ENCODE measurements at regions not wholly inside any gene's neighbourhood (a gene's known extent, or its start where the extent isn't known, plus 50 kb on each side); places are given as distances from the start of the nearest gene placed in this dataset.

GRCh38 chrX:131741103-131741581 is 197.3 kb downstream of the OR13H1 start:
- no peak for TF ChIP-seq CTCF (IDR thresholded peaks at IDR 0.05; ENCODE audit: low read depth, low read length)
- DNase-seq (ENCODE audit: low read depth in 2 of 2) = no peak
- H3K4me3 ChIP-seq (replicated peaks in 1 of 2; ENCODE audit: low read depth in 2 of 2, low read length in 2 of 2) = no peak overlapping the region

GRCh38 chrX:131745942-131746489 is 202.1 kb downstream of the OR13H1 start:
- DNase-seq (ENCODE audit: low read depth in 2 of 2) = no peak
- H3K4me3 ChIP-seq (replicated peaks in 1 of 2; ENCODE audit: low read depth in 2 of 2, low read length in 2 of 2) = no peak overlapping the region
- no peak for TF ChIP-seq CTCF (IDR thresholded peaks at IDR 0.05; ENCODE audit: low read depth, low read length)

- DNase-seq (ENCODE audit: low read depth in 2 of 2) = no peak
Observed at GRCh38 chrX:131746491-131746968, 202.7 kb downstream of the OR13H1 start.

GRCh38 chrX:131747173-131747572 is 203.3 kb downstream of the OR13H1 start:
- no peak overlapping the region for H3K4me3 ChIP-seq (replicated peaks in 1 of 2; ENCODE audit: low read depth in 2 of 2, low read length in 2 of 2)
- TF ChIP-seq CTCF (IDR thresholded peaks at IDR 0.05; ENCODE audit: low read depth, low read length) = no peak
- DNase-seq (ENCODE audit: low read depth in 2 of 2) = no peak

More at GRCh38 chrX:131746491-131746968, 202.7 kb downstream of the OR13H1 start:
- no peak overlapping the region for H3K4me3 ChIP-seq (replicated peaks in 1 of 2; ENCODE audit: low read depth in 2 of 2, low read length in 2 of 2)
- no peak for TF ChIP-seq CTCF (IDR thresholded peaks at IDR 0.05; ENCODE audit: low read depth, low read length)

- TF ChIP-seq CTCF (IDR thresholded peaks at IDR 0.05; ENCODE audit: low read depth, low read length) = no peak
- no peak overlapping the region for H3K4me3 ChIP-seq (replicated peaks in 1 of 2; ENCODE audit: low read depth in 2 of 2, low read length in 2 of 2)
- DNase-seq (ENCODE audit: low read depth in 2 of 2) = no peak
Observed at GRCh38 chrX:131752493-131753198, 208.8 kb downstream of the OR13H1 start.

GRCh38 chrX:131762802-131763234 is 218.9 kb downstream of the OR13H1 start:
- H3K4me3 ChIP-seq (replicated peaks in 1 of 2; ENCODE audit: low read depth in 2 of 2, low read length in 2 of 2) = no peak overlapping the region
- DNase-seq (ENCODE audit: low read depth in 2 of 2) = no peak
- TF ChIP-seq CTCF (IDR thresholded peaks at IDR 0.05; ENCODE audit: low read depth, low read length) = no peak

Measured in cardiac fibroblast (primary cell).